Endothelial cell (in vitro differentiated cells): ENCODE measurements at regions not wholly inside any gene's neighbourhood (a gene's known extent, or its start where the extent isn't known, plus 50 kb on each side); places are given as distances from the start of the nearest gene placed in this dataset.
"Not testable (repeated sequence)": the region's sequence is repeated elsewhere in the genome, so short reads cannot be mapped to it uniquely, and the experiment has no call there.

ENCODE experiments used
- DNase-seq: peaks from one replicate; pipeline ENCODE4 v3.0.0; 2021; ENCODE audit warnings: low spot score
- H3K27ac Mint-ChIP-seq: one replicate; pipeline ENCODE4 v1.8.0; 2021; ENCODE audit warnings: mixed read lengths, inconsistent platforms; ENCODE audit not compliant: unreplicated experiment
- H3K27me3 Mint-ChIP-seq: one replicate; pipeline ENCODE4 v1.8.0; 2021; ENCODE audit warnings: mild to moderate bottlenecking, moderate library complexity, mixed read lengths, inconsistent platforms; ENCODE audit not compliant: unreplicated experiment
- H3K36me3 Mint-ChIP-seq: one replicate; pipeline ENCODE4 v1.8.0; 2021; ENCODE audit warnings: mild to moderate bottlenecking, low read depth, mixed read lengths, inconsistent platforms; ENCODE audit not compliant: unreplicated experiment
- H3K4me1 Mint-ChIP-seq: one replicate; pipeline ENCODE4 v1.8.0; 2021; ENCODE audit warnings: mild to moderate bottlenecking, mixed read lengths, inconsistent platforms; ENCODE audit not compliant: unreplicated experiment
- H3K4me3 Mint-ChIP-seq: one replicate; pipeline ENCODE4 v1.8.0; 2021; ENCODE audit warnings: mild to moderate bottlenecking, mixed read lengths, inconsistent platforms; ENCODE audit not compliant: unreplicated experiment
- H3K9me3 Mint-ChIP-seq: one replicate; pipeline ENCODE4 v1.8.0; 2021; ENCODE audit warnings: mixed read lengths, inconsistent platforms; ENCODE audit not compliant: unreplicated experiment
- TF ChIP-seq, protein P1 (sequence below): fragments of 200-600 bp; sonication (generic); IDR thresholded peaks from one replicate; pipeline ENCODE4 v1.5.0; 2021; ENCODE audit warnings: antibody characterized with exemption; ENCODE audit not compliant: unreplicated experiment

DNA sequence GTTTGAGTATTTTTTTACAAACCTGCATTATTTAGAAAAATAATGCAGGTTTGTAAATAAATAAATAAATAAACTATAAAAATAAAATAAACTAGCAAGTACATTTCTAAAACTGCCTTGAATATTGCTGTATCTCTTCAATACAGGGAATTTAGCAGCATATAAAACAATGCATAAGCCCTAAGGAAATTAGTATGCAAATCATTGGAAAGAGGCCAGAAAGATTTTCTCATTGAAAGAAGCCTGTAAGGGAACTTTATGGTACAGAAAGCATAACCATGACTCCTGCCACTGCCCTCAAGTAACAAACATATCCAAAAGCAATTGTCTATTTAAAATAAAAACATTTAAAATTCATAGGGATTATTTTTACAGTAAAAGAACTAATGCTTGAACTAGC, 387.3 kb downstream of the HINT1 start:
- TF ChIP-seq, protein P1, sequence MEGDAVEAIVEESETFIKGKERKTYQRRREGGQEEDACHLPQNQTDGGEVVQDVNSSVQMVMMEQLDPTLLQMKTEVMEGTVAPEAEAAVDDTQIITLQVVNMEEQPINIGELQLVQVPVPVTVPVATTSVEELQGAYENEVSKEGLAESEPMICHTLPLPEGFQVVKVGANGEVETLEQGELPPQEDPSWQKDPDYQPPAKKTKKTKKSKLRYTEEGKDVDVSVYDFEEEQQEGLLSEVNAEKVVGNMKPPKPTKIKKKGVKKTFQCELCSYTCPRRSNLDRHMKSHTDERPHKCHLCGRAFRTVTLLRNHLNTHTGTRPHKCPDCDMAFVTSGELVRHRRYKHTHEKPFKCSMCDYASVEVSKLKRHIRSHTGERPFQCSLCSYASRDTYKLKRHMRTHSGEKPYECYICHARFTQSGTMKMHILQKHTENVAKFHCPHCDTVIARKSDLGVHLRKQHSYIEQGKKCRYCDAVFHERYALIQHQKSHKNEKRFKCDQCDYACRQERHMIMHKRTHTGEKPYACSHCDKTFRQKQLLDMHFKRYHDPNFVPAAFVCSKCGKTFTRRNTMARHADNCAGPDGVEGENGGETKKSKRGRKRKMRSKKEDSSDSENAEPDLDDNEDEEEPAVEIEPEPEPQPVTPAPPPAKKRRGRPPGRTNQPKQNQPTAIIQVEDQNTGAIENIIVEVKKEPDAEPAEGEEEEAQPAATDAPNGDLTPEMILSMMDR = no peak
- no peaks in the 10 kb centered on the region for H3K9me3 Mint-ChIP-seq
- H3K4me3 Mint-ChIP-seq = no peak overlapping the region
- H3K4me1 Mint-ChIP-seq = no peaks in the 10 kb centered on the region
- no peak overlapping the region for H3K27ac Mint-ChIP-seq
- H3K27me3 Mint-ChIP-seq = no peaks in the 10 kb centered on the region
- no peaks in the 10 kb centered on the region for H3K36me3 Mint-ChIP-seq
- DNase-seq = no peak

DNA sequence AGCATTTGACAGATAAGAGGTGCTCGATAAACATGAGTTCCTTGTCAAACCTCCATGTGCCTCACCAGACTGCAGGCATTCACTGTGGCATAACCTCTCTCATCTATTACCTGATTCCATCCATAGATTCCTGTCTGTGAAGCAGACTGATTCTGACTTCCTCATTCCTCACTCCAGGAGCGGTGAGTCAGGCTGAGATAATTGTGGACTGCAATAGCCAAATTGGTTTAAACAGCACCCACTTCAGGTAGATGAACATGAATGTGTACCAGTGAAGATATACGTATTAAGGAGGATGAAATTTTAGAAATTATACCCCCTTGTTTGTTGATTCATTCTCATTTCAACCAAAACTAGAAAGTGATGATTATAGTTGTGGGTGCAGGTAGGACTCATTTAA, 391.2 kb downstream of the HINT1 start:
- Mint-ChIP-seq H3K4me1 (no peaks in the 10 kb centered on the region), H3K27ac (no peak overlapping the region), H3K27me3 (no peaks in the 10 kb centered on the region), H3K36me3 (no peaks in the 10 kb centered on the region), H3K4me3 (no peak overlapping the region), H3K9me3 (no peaks in the 10 kb centered on the region)
- TF ChIP-seq, protein P1 = no peak
- DNase-seq = no peak

DNA sequence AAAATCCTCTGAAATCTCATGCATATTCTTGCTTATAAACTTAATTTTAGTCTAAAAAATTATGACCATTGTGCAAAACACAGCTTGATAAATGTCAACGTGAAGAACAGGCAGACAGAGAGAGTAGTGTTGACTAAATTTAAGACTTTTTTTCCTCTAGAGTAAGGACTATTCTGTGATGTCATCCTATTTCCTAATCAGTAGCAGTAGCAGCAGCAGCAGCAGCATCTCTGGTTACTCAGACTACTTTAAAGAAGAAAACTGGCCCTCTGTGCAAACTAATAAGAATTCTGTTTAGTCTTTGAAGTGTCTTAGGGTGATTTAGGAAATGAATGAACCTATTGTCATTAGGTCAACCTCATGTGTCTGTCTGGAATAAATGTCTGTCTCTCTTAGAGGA, 403.0 kb downstream of the HINT1 start:
- H3K4me3 Mint-ChIP-seq = no peak overlapping the region
- DNase-seq = no peak
- no peaks in the 10 kb centered on the region for H3K36me3 Mint-ChIP-seq
- peaks cover 9% of the 10 kb centered on the region for H3K4me1 Mint-ChIP-seq
- no peak overlapping the region for H3K27ac Mint-ChIP-seq
- TF ChIP-seq, protein P1 = no peak
- H3K9me3 Mint-ChIP-seq = no peaks in the 10 kb centered on the region
- no peaks in the 10 kb centered on the region for H3K27me3 Mint-ChIP-seq

DNA sequence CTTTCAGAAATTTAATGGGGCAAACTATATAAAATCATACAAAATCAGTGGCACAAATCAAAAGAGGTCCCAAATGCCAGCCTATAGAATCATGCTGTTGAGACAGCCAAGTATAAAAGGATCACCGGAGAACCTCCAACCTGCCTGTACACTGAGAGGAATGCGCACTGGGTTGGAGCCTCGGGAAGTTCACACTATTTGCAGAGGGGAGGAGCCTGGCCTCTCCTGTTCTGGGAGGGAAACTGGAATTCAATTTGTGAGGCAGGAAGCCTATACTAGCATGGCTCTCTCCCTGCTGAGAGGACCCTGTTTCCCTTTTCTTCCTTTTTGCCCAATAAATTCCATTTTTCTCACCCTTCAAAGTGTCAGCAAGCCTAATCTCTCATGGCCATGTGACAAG, 406.0 kb downstream of the HINT1 start:
- Mint-ChIP-seq H3K9me3 (no peaks in the 10 kb centered on the region), H3K4me3 (no peak overlapping the region), H3K36me3 (no peaks in the 10 kb centered on the region), H3K27me3 (no peaks in the 10 kb centered on the region), H3K27ac (no peak overlapping the region), H3K4me1 (peaks cover 9% of the 10 kb centered on the region)
- TF ChIP-seq, protein P1 = no peak
- DNase-seq = no peak

DNA sequence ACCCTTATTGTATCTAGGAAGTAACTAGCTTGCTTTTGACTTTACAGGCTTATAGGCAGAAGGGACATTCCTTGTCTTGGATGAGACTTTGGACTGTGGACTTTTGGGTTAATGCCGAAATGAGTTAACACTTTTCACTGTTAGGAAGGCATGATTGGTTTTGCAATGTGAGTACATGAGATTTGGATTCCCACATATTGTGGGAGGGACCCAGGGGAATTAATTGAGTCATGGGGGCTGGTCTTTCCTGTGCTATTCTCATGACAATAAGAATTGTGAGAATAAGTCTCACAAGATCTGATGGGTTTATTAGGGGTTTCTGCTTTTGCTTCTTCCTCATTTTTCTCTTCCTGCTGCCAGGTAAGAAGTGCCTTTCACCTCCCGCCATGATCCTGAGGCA, 417.5 kb downstream of the HINT1 start:
- Mint-ChIP-seq H3K27me3 (no peaks in the 10 kb centered on the region), H3K27ac (no peak overlapping the region), H3K4me3 (no peak overlapping the region), H3K9me3 (no peaks in the 10 kb centered on the region), H3K36me3 (no peaks in the 10 kb centered on the region), H3K4me1 (no peaks in the 10 kb centered on the region)
- DNase-seq = no peak
- TF ChIP-seq, protein P1 = no peak

DNA sequence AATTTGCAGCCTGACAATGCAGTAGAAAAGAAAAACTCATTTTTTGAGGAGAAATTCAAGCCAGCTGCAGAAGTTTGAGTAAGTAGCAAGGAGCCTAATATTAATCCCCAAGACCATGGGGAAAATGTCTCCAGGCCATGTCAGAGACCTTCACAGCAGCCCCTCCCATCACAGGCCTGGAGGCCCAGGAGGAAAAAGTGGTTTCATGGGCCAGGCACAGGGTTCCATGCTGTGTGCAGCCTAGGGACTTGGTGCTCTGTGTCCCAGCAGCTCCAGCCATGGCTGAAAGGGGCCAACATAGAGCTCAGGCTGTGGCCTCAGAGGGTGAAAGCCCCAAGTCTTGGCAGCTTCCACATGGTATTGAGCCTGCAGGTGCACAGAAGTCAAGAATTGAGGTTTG, 418.4 kb downstream of the HINT1 start:
- H3K4me1 Mint-ChIP-seq, H3K9me3 Mint-ChIP-seq, H3K27ac Mint-ChIP-seq, H3K36me3 Mint-ChIP-seq, H3K4me3 Mint-ChIP-seq, H3K27me3 Mint-ChIP-seq, DNase-seq: not testable (repeated sequence)
